ENCODE measurements at regions not wholly inside any gene's neighbourhood (a gene's known extent, or its start where the extent isn't known, plus 50 kb on each side); places are given as distances from the start of the nearest gene placed in this dataset.
"Not testable (repeated sequence)": the region's sequence is repeated elsewhere in the genome, so short reads cannot be mapped to it uniquely, and the experiment has no call there.

GRCh38 chr20:53822534-53822933 is 228.9 kb upstream of the ZNF217 start:
- TF ChIP-seq CTCF (conservative IDR thresholded peaks at IDR 0.05; ENCODE audit: low read length): no peak

GRCh38 chr20:53819973-53820451 is 226.4 kb upstream of the ZNF217 start:
- H3K4me3 ChIP-seq (ENCODE audit: low read length): no peak overlapping the region
- no peak for TF ChIP-seq CTCF (conservative IDR thresholded peaks at IDR 0.05; ENCODE audit: low read length)
- no peak for DNase-seq (ENCODE audit: low read depth)

More at GRCh38 chr20:53822534-53822933, 228.9 kb upstream of the ZNF217 start:
- no peak overlapping the region for H3K4me3 ChIP-seq (ENCODE audit: low read length)
- DNase-seq (ENCODE audit: low read depth): no peak

GRCh38 chr20:53818457-53819177 is 225.0 kb upstream of the ZNF217 start:
- no peak overlapping the region for H3K4me3 ChIP-seq (ENCODE audit: low read length)
- TF ChIP-seq CTCF (conservative IDR thresholded peaks at IDR 0.05; ENCODE audit: low read length): no peak
- no peak for DNase-seq (ENCODE audit: low read depth)

- not testable (repeated sequence) for H3K4me3 ChIP-seq (ENCODE audit: low read length); DNase-seq (ENCODE audit: low read depth)
These were observed 223.9 kb upstream of the ZNF217 start for GRCh38 chr20:53817513-53817912.

- no peak for TF ChIP-seq CTCF (conservative IDR thresholded peaks at IDR 0.05; ENCODE audit: low read length)
- no peak for DNase-seq (ENCODE audit: low read depth)
- no peak overlapping the region for H3K4me3 ChIP-seq (ENCODE audit: low read length)
These were observed 223.3 kb upstream of the ZNF217 start for GRCh38 chr20:53816872-53817398.

- H3K4me3 ChIP-seq (ENCODE audit: low read length): no peak overlapping the region
- no peak for TF ChIP-seq CTCF (conservative IDR thresholded peaks at IDR 0.05; ENCODE audit: low read length)
- DNase-seq (ENCODE audit: low read depth): no peak
These were observed 221.9 kb upstream of the ZNF217 start for GRCh38 chr20:53815509-53815908.

- TF ChIP-seq CTCF (conservative IDR thresholded peaks at IDR 0.05; ENCODE audit: low read length): no peak
These were observed 220.4 kb upstream of the ZNF217 start for GRCh38 chr20:53814060-53814459.

More at GRCh38 chr20:53814060-53814459, 220.4 kb upstream of the ZNF217 start:
- no peak for DNase-seq (ENCODE audit: low read depth)
- H3K4me3 ChIP-seq (ENCODE audit: low read length): no peak overlapping the region
